Heart left ventricle (tissue), 16 donors: ENCODE measurements at regions not wholly inside any gene's neighbourhood (a gene's known extent, or its start where the extent isn't known, plus 50 kb on each side); places are given as distances from the start of the nearest gene placed in this dataset.

Experiments
- ATAC-seq, 4 donors: fragments of 200-7000 bp; cut with Tn5 transposase; one replicate each; pipeline ENCODE4 v1.9.1; 2020 to 2022; ENCODE audit warnings: moderate library complexity in 4 of 4, mild to moderate bottlenecking in 3 of 4, moderate number of reproducible peaks in 1 of 4
- DNase-seq, 5 donors: peaks; one replicate each; pipeline ENCODE4 v3.0.0-alpha.2; 2020
- H3K27ac ChIP-seq, 12 donors: fragments of 200-600 bp; sonication (generic) in 4 of 12; one replicate each; pipeline versions ENCODE4 v1.5.0 to v1.8.0; 2016 to 2022; ENCODE audit warnings: mild to moderate bottlenecking in 2 of 12
- H3K27me3 ChIP-seq, 9 donors: fragments of 200-600 bp; sonication (generic) in 2 of 9; one replicate each; pipeline versions ENCODE4 v1.5.1 to v1.8.0; 2016 to 2022; ENCODE audit warnings: mild to moderate bottlenecking in 3 of 9
- H3K36me3 ChIP-seq, 9 donors: fragments of 200-600 bp; sonication (generic) in 2 of 9; one replicate each; pipeline versions ENCODE4 v1.5.0 to v1.8.0; 2018 to 2022; ENCODE audit warnings: mild to moderate bottlenecking in 2 of 9
- H3K4me1 ChIP-seq, 12 donors: fragments of 200-600 bp; sonication (generic) in 4 of 12; one replicate each; pipeline versions ENCODE4 v1.5.0 to v1.8.0; 2016 to 2022; ENCODE audit warnings: mild to moderate bottlenecking in 3 of 12
- H3K4me3 ChIP-seq, 12 donors: fragments of 200-600 bp; sonication (generic) in 4 of 12; one replicate each; pipeline versions ENCODE4 v1.5.0 to v1.8.0; 2017 to 2022; ENCODE audit warnings: mild to moderate bottlenecking in 9 of 12, moderate library complexity in 4 of 12
- H3K9me3 ChIP-seq, 12 donors: fragments of 200-600 bp; sonication (generic) in 4 of 12; one replicate each; pipeline versions ENCODE4 v1.5.0 to v1.8.0; 2016 to 2022; ENCODE audit warnings: mild to moderate bottlenecking in 1 of 12
- CTCF ChIP-seq, 12 donors: fragments of 200-600 bp; sonication (generic) in 4 of 12; IDR thresholded peaks; one replicate each; pipeline versions ENCODE4 v1.5.0 to v1.8.0; 2018 to 2022; ENCODE audit warnings: antibody characterized with exemption in 12 of 12, mild to moderate bottlenecking in 5 of 12
- POLR2A ChIP-seq, 2 donors: fragments of 450-650 bp; IDR thresholded peaks; one replicate each; pipeline ENCODE4 v1.6.1; 2017; ENCODE audit warnings: antibody characterized with exemption in 2 of 2, mild to moderate bottlenecking in 2 of 2, moderate library complexity in 2 of 2
- WGBS, 4 donors: extraction: QIAGEN DNeasy Blood & Tissue Kit in 2 of 4; methylation state at CpG; one replicate each; pipeline versions ENCODE4 v1.1.5 to v1.1.7; 2013 to 2018; 5-methylcytosine and 5-hydroxymethylcytosine counted together
- intact Hi-C, 10 donors: fragments of 100-400 bp; cut with DNase I; formaldehyde crosslinking; loops; one replicate each; pipeline versions ENCODE4 v1.11.1 to v1.14.2; 2022
- donor health status: ischemic (EF 13 %, LVEDD 7.1; RV severe dilation, severe dysfunction).
- donor health status: healthy with polysubstance abuse.
- donor health status: DM: no; HTN: yes; CAD: no.
- donor health status: DM: no; HTN: no; CAD: no.
- donor health status: ischemic (EF 25% LVEDD 6.9; RV normal size, moderate dysfunction).
- donor health status: ischemic (EF 25% LVEDD 5.7; RV mildly dilated, moderate dysfunction).
- donor health status: healthy.
- donor health status: DM: yes; HTN: yes; CAD: no.
- donor health status: ischemic (EF 35%, LVEDD 5.7; RV mildly dilated, moderate dysfunction).
- donor health status: nonischemic (EF 11% LVEDD 7.7; RV severe dilation, severe dysfunction).
- donor health status: DM: yes; HTN: yes; CAD: no.
- donor health status: PGD.
- donor health status: ischemic (EF 29% LVEDD 5.4; RV normal size, mild dysfunction).
- donor health status: nonischemic (EF 23%, LVEDD 6.1; RV moderate dilation, normal function).

DNA sequence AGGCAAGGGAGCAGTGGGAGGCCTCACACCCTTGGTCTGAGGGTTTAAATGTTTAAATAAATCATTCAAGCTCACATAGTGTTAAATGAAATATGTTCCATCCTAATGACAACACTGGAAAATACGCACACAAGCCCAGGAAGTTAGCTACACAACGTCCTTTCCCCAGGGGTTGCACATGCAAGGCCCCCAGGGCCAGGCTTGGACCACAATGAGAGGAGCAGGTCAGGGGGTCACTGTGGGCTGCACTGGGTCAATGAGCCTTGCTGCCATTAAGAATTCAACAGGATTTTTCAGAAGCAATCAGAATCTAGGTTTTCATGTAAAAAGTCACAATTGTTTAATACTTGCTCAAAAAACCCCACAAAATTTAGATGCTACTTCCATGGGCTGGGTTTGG lies 64.9 kb upstream of the ADCY1 start:
- WGBS, 4 donors: 42 to 79% (median 68%) methylated on average over 2 of the region's 2 CpGs
- DNase-seq (no peak), ATAC-seq (no peak)
- Histone ChIP-seq H3K4me3 (no peak overlapping the region), H3K27me3 (no peaks in the 10 kb centered on the region), H3K9me3 (peaks cover 0 to 42% (median 14%) of the 10 kb centered on the region in 12 donors), H3K4me1 (peaks cover 0 to 5% (median 0%) of the 10 kb centered on the region in 12 donors), H3K27ac (no peak overlapping the region), H3K36me3 (no peaks in the 10 kb centered on the region)
- TF ChIP-seq CTCF (IDR thresholded peaks at IDR 0.05): no peak
- no peak for TF ChIP-seq POLR2A (IDR thresholded peaks at IDR 0.05)
- intact Hi-C loops: no loop called here

- ATAC-seq: peak in 1 of 4 donors; percentile 60
- intact Hi-C loops: no loop called here
Observed at GRCh38 chr7:45511721-45512597, 62.2 kb upstream of the ADCY1 start.

GRCh38 chr7:45514944-45515343 lies 59.2 kb upstream of the ADCY1 start:
- Histone ChIP-seq H3K36me3 (no peaks in the 10 kb centered on the region), H3K9me3 (peaks cover 0 to 24% (median 8%) of the 10 kb centered on the region in 12 donors), H3K4me1 (peaks cover 0 to 5% (median 0%) of the 10 kb centered on the region in 12 donors), H3K27ac (no peak overlapping the region), H3K27me3 (no peaks in the 10 kb centered on the region), H3K4me3 (no peak overlapping the region)
- intact Hi-C loops: no loop called here
- no peak for TF ChIP-seq CTCF (IDR thresholded peaks at IDR 0.05)
- TF ChIP-seq POLR2A (IDR thresholded peaks at IDR 0.05): no peak
- WGBS, 4 donors: 61 to 81% (median 70%) methylated on average over 4 of the region's 4 CpGs
- ATAC-seq (no peak), DNase-seq (no peak)

More at GRCh38 chr7:45511721-45512597, 62.2 kb upstream of the ADCY1 start:
- no peaks in the 10 kb centered on the region for H3K27me3 ChIP-seq
- peaks cover 0 to 19% (median 12%) of the 10 kb centered on the region in 12 donors for H3K9me3 ChIP-seq
- TF ChIP-seq CTCF (IDR thresholded peaks at IDR 0.05): no peak
- no peak for TF ChIP-seq POLR2A (IDR thresholded peaks at IDR 0.05)
- H3K4me1 ChIP-seq: peaks cover 0 to 5% (median 0%) of the 10 kb centered on the region in 12 donors
- no peak overlapping the region for H3K27ac ChIP-seq
- H3K36me3 ChIP-seq: no peaks in the 10 kb centered on the region
- WGBS, 4 donors: 78 to 85% (median 81%) methylated on average over 7 of the region's 7 CpGs
- no peak overlapping the region for H3K4me3 ChIP-seq
- no peak for DNase-seq

- Histone ChIP-seq H3K27ac (no peak overlapping the region), H3K4me3 (no peak overlapping the region), H3K27me3 (no peaks in the 10 kb centered on the region), H3K9me3 (peaks cover 0 to 28% (median 8%) of the 10 kb centered on the region in 12 donors), H3K4me1 (peaks cover 0 to 4% (median 0%) of the 10 kb centered on the region in 12 donors), H3K36me3 (no peaks in the 10 kb centered on the region)
- ATAC-seq (no peak), DNase-seq (no peak)
- intact Hi-C loops: no loop called here
- TF ChIP-seq POLR2A (IDR thresholded peaks at IDR 0.05): no peak
- TF ChIP-seq CTCF (IDR thresholded peaks at IDR 0.05): no peak
Observed at GRCh38 chr7:45515346-45515745, 58.8 kb upstream of the ADCY1 start.
